Liver (tissue), 3 donors: ENCODE measurements at regions not wholly inside any gene's neighbourhood (a gene's known extent, or its start where the extent isn't known, plus 50 kb on each side); places are given as distances from the start of the nearest gene placed in this dataset.

Experiments
- EGR1 ChIP-seq, 2 donors: IDR thresholded peaks; 2 replicates each; pipeline ENCODE4 v1.6.1; 2016 to 2018; ENCODE audit warnings: antibody characterized with exemption in 2 of 2, low read depth in 2 of 2
- FOXA1 ChIP-seq: IDR thresholded peaks from 2 replicates; pipeline ENCODE4 v1.6.1; 2016; ENCODE audit warnings: antibody characterized with exemption
- GABPA ChIP-seq, 2 donors: IDR thresholded peaks in 1 of 2; conservative IDR thresholded peaks in 1 of 2; 2 replicates each; pipeline ENCODE4 v1.6.1; 2016; ENCODE audit warnings: antibody characterized with exemption in 2 of 2, mild to moderate bottlenecking in 1 of 2, moderate library complexity in 1 of 2
- JUND ChIP-seq, 2 donors: IDR thresholded peaks; 2 replicates each; pipeline ENCODE4 v1.6.1; 2016; ENCODE audit warnings: antibody characterized with exemption in 2 of 2
- MAX ChIP-seq: IDR thresholded peaks from 2 replicates; pipeline ENCODE4 v1.6.1; 2016; ENCODE audit warnings: antibody characterized with exemption
- RAD21 ChIP-seq, 2 donors: IDR thresholded peaks; 2 replicates each; pipeline ENCODE4 v1.6.1; 2016; ENCODE audit warnings: antibody characterized with exemption in 2 of 2, mild to moderate bottlenecking in 2 of 2
- REST ChIP-seq: IDR thresholded peaks from 2 replicates; pipeline ENCODE4 v1.6.1; 2016; ENCODE audit warnings: antibody characterized with exemption, mild to moderate bottlenecking
- SP1 ChIP-seq: IDR thresholded peaks from 2 replicates; pipeline ENCODE4 v1.6.1; 2018; ENCODE audit warnings: antibody characterized with exemption, mild to moderate bottlenecking
- TAF1 ChIP-seq: conservative IDR thresholded peaks from 2 replicates; pipeline ENCODE4 v1.6.1; 2016; ENCODE audit warnings: antibody characterized with exemption, mild to moderate bottlenecking
- YY1 ChIP-seq: IDR thresholded peaks from 2 replicates; pipeline ENCODE4 v1.6.1; 2016; ENCODE audit warnings: antibody characterized with exemption, mild to moderate bottlenecking
- TF ChIP-seq, protein P1 (sequence below): fragments of 150-350 bp; IDR thresholded peaks from 2 replicates; pipeline ENCODE4 v1.5.1; 2017; ENCODE audit warnings: improper control_type of control experiment, low read depth, low read length; ENCODE audit not compliant: missing input control
- TF ChIP-seq, protein P2 (sequence below): IDR thresholded peaks from 2 replicates; pipeline ENCODE4 v1.6.1; 2016; ENCODE audit warnings: antibody characterized with exemption
- donor health status: healthy.
- donor health status: healthy.

- TF ChIP-seq, protein P1, sequence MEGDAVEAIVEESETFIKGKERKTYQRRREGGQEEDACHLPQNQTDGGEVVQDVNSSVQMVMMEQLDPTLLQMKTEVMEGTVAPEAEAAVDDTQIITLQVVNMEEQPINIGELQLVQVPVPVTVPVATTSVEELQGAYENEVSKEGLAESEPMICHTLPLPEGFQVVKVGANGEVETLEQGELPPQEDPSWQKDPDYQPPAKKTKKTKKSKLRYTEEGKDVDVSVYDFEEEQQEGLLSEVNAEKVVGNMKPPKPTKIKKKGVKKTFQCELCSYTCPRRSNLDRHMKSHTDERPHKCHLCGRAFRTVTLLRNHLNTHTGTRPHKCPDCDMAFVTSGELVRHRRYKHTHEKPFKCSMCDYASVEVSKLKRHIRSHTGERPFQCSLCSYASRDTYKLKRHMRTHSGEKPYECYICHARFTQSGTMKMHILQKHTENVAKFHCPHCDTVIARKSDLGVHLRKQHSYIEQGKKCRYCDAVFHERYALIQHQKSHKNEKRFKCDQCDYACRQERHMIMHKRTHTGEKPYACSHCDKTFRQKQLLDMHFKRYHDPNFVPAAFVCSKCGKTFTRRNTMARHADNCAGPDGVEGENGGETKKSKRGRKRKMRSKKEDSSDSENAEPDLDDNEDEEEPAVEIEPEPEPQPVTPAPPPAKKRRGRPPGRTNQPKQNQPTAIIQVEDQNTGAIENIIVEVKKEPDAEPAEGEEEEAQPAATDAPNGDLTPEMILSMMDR = no peak
- TF ChIP-seq JUND (IDR thresholded peaks at IDR 0.05) (no peak), RAD21 (IDR thresholded peaks at IDR 0.05) (no peak), EGR1 (IDR thresholded peaks at IDR 0.05; ENCODE audit: low read depth in 2 of 2) (no peak), SP1 (no peak), FOXA1 (no peak), GABPA (IDR thresholded peaks at IDR 0.05 in 1 of 2, conservative IDR thresholded peaks at IDR 0.05 in 1 of 2) (no peak), TAF1 (no peak), YY1 (no peak), REST (no peak), MAX (no peak)
- TF ChIP-seq, protein P2, sequence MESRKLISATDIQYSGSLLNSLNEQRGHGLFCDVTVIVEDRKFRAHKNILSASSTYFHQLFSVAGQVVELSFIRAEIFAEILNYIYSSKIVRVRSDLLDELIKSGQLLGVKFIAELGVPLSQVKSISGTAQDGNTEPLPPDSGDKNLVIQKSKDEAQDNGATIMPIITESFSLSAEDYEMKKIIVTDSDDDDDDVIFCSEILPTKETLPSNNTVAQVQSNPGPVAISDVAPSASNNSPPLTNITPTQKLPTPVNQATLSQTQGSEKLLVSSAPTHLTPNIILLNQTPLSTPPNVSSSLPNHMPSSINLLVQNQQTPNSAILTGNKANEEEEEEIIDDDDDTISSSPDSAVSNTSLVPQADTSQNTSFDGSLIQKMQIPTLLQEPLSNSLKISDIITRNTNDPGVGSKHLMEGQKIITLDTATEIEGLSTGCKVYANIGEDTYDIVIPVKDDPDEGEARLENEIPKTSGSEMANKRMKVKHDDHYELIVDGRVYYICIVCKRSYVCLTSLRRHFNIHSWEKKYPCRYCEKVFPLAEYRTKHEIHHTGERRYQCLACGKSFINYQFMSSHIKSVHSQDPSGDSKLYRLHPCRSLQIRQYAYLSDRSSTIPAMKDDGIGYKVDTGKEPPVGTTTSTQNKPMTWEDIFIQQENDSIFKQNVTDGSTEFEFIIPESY = no peak
Measured at GRCh38 chr15:27662892-27663291, 436.2 kb downstream of the OCA2 start.
